H9 (cell line): ENCODE measurements at regions not wholly inside any gene's neighbourhood (a gene's known extent, or its start where the extent isn't known, plus 50 kb on each side); places are given as distances from the start of the nearest gene placed in this dataset.

ENCODE experiments used
- DNase-seq: peaks from one replicate; pipeline ENCODE4 v3.0.0-alpha.2; 2017
- H2AFZ ChIP-seq: one replicate; pipeline ENCODE4 v1.6.1; 2013; ENCODE audit warnings: mild to moderate bottlenecking, low read length, control low read depth, moderate library complexity
- H2AK5ac ChIP-seq: 2 replicates; pipeline ENCODE4 v1.6.1; 2013; ENCODE audit warnings: low read length, control low read depth, mixed read lengths; ENCODE audit not compliant: insufficient read length
- H2BK120ac ChIP-seq: one replicate; pipeline ENCODE4 v1.6.1; 2013; ENCODE audit warnings: low read depth, mild to moderate bottlenecking, low read length, control low read depth, inconsistent platforms; ENCODE audit not compliant: poor library complexity, severe bottlenecking
- H2BK12ac ChIP-seq: 2 replicates; pipeline ENCODE4 v1.6.1; 2013; ENCODE audit warnings: low read length, control low read depth, mixed read lengths, low read depth; ENCODE audit not compliant: insufficient read length
- H2BK15ac ChIP-seq: 2 replicates; pipeline ENCODE4 v1.6.1; 2013; ENCODE audit warnings: low read depth, low read length, control low read depth
- H2BK20ac ChIP-seq: one replicate; pipeline ENCODE4 v1.6.1; 2013; ENCODE audit warnings: low read depth, mild to moderate bottlenecking, low read length, control low read depth, inconsistent platforms; ENCODE audit not compliant: poor library complexity, severe bottlenecking
- H2BK5ac ChIP-seq: 2 replicates; pipeline ENCODE4 v1.6.1; 2013; ENCODE audit warnings: low read length, control low read depth, mixed read lengths; ENCODE audit not compliant: insufficient read length
- H3K14ac ChIP-seq: 2 replicates; pipeline ENCODE4 v1.6.1; 2013; ENCODE audit warnings: low read length, control low read depth; ENCODE audit not compliant: insufficient read depth
- H3K18ac ChIP-seq: 2 replicates; pipeline ENCODE4 v1.6.1; 2013; ENCODE audit warnings: low read depth, mild to moderate bottlenecking, mixed read lengths, low read length, control low read depth; ENCODE audit not compliant: insufficient read length
- H3K23ac ChIP-seq: 2 replicates; pipeline ENCODE4 v1.6.1; 2013; ENCODE audit warnings: low read length, control low read depth, mixed read lengths, low read depth; ENCODE audit not compliant: insufficient read length
- H3K23me2 ChIP-seq: 2 replicates; pipeline ENCODE4 v1.6.1; 2013; ENCODE audit warnings: low read depth, mild to moderate bottlenecking, mixed read lengths, low read length, control low read depth; ENCODE audit not compliant: insufficient read length, poor library complexity, severe bottlenecking
- H3K27ac ChIP-seq: 2 replicates; pipeline ENCODE4 v1.5.1; 2013; ENCODE audit warnings: low read length, control low read depth, mixed read lengths, low read depth; ENCODE audit not compliant: insufficient read length
- H3K27me3 ChIP-seq: 2 replicates; pipeline ENCODE4 v1.6.1; 2013; ENCODE audit warnings: low read length, control low read depth, inconsistent platforms; ENCODE audit not compliant: insufficient read depth
- H3K4ac ChIP-seq: 2 replicates; pipeline ENCODE4 v1.6.1; 2013; ENCODE audit warnings: low read depth, mild to moderate bottlenecking, control low read depth, inconsistent platforms, low read length, moderate library complexity
- H3K4me1 ChIP-seq: 2 replicates; pipeline ENCODE4 v1.6.1; 2013; ENCODE audit warnings: low read length, control low read depth, inconsistent platforms; ENCODE audit not compliant: insufficient read depth
- H3K4me2 ChIP-seq: 2 replicates; pipeline ENCODE4 v1.6.1; 2013; ENCODE audit warnings: low read length, control low read depth, mixed read lengths; ENCODE audit not compliant: insufficient read length, insufficient read depth
- H3K56ac ChIP-seq: 2 replicates; pipeline ENCODE4 v1.6.1; 2013; ENCODE audit warnings: low read depth, mild to moderate bottlenecking, mixed read lengths, low read length, control low read depth; ENCODE audit not compliant: insufficient read length
- H3K79me1 ChIP-seq: 2 replicates; pipeline ENCODE4 v1.6.1; 2013; ENCODE audit warnings: low read depth, mild to moderate bottlenecking, moderate library complexity, low read length, control low read depth, inconsistent platforms; ENCODE audit not compliant: insufficient read depth, poor library complexity, severe bottlenecking
- H3K79me2 ChIP-seq: 2 replicates; pipeline ENCODE4 v1.6.1; 2013; ENCODE audit warnings: low read length, control low read depth, inconsistent platforms; ENCODE audit not compliant: insufficient read depth
- H3K9ac ChIP-seq: 2 replicates; pipeline ENCODE4 v1.6.1; 2013; ENCODE audit warnings: low read length, control low read depth, mixed read lengths; ENCODE audit not compliant: insufficient read length; ENCODE audit errors: extremely low read depth
- H3K9me3 ChIP-seq: one replicate; pipeline ENCODE4 v1.6.1; 2013; ENCODE audit warnings: low read depth, low read length, inconsistent platforms; ENCODE audit not compliant: control insufficient read depth
- H3T11ph ChIP-seq: one replicate; pipeline ENCODE4 v1.6.1; 2013; ENCODE audit warnings: mild to moderate bottlenecking, low read length, control low read depth, inconsistent platforms
- H4K20me1 ChIP-seq: one replicate; pipeline ENCODE4 v1.6.1; 2013; ENCODE audit not compliant: control insufficient read depth, insufficient read length, insufficient read depth
- H4K5ac ChIP-seq: 2 replicates; pipeline ENCODE4 v1.6.1; 2013; ENCODE audit warnings: low read depth, mild to moderate bottlenecking, mixed read lengths, low read length, control low read depth; ENCODE audit not compliant: insufficient read length
- H4K8ac ChIP-seq: replicated peaks from 2 replicates; pipeline ENCODE4 v1.6.1; 2013; ENCODE audit warnings: low read length, control low read depth, mixed read lengths, low read depth; ENCODE audit not compliant: insufficient read length
- H4K91ac ChIP-seq: 2 replicates; pipeline ENCODE4 v1.6.1; 2013; ENCODE audit warnings: low read depth, mild to moderate bottlenecking, moderate library complexity, mixed read lengths, low read length, control low read depth; ENCODE audit not compliant: insufficient read length
- H3K27ac Mint-ChIP-seq, 3 experiments: 2 replicates in 2 of 3; 3 replicates in 1 of 3; pipeline ENCODE4 v1.8.0; 2020 to 2021; ENCODE audit warnings: mixed read lengths in 3 of 3, mild to moderate bottlenecking in 1 of 3, moderate library complexity in 1 of 3
- H3K27me3 Mint-ChIP-seq: 2 replicates; pipeline ENCODE4 v1.8.0; 2021; ENCODE audit warnings: low read depth, mild to moderate bottlenecking, moderate library complexity, mixed read lengths
- H3K36me3 Mint-ChIP-seq, 3 experiments: 2 replicates in 2 of 3; 3 replicates in 1 of 3; pipeline ENCODE4 v1.8.0; 2020 to 2021; ENCODE audit warnings: low read depth in 3 of 3, mixed read lengths in 3 of 3; ENCODE audit not compliant: insufficient read depth in 1 of 3
- H3K4me1 Mint-ChIP-seq, 2 experiments: 2 replicates each; pipeline ENCODE4 v1.8.0; 2020; ENCODE audit warnings: mixed read lengths in 2 of 2
- H3K4me3 Mint-ChIP-seq, 2 experiments: 2 replicates in 1 of 2; 3 replicates in 1 of 2; pipeline ENCODE4 v1.8.0; 2020 to 2021; ENCODE audit warnings: mild to moderate bottlenecking in 2 of 2, mixed read lengths in 2 of 2, moderate library complexity in 1 of 2
- H3K9me3 Mint-ChIP-seq, 2 experiments: 2 replicates in 1 of 2; 3 replicates in 1 of 2; pipeline ENCODE4 v1.8.0; 2020; ENCODE audit warnings: mild to moderate bottlenecking in 2 of 2, mixed read lengths in 2 of 2, moderate library complexity in 1 of 2
- WGBS: extraction: QIAGEN DNeasy Blood & Tissue Kit; methylation state at CpG from one replicate; pipeline ENCODE4 v1.1.7; 2013; ENCODE audit warnings: missing lambda C conversion rate, low lambda C conversion rate, mixed read lengths; ENCODE audit not compliant: insufficient read length; ENCODE audit errors: extremely low coverage; 5-methylcytosine and 5-hydroxymethylcytosine counted together
- TF ChIP-seq, protein P1 (sequence below): fragments of 200-600 bp; sonication (generic); conservative IDR thresholded peaks from 3 replicates; pipeline ENCODE4 v1.8.0; 2021; ENCODE audit warnings: antibody characterized with exemption, mild to moderate bottlenecking

DNA sequence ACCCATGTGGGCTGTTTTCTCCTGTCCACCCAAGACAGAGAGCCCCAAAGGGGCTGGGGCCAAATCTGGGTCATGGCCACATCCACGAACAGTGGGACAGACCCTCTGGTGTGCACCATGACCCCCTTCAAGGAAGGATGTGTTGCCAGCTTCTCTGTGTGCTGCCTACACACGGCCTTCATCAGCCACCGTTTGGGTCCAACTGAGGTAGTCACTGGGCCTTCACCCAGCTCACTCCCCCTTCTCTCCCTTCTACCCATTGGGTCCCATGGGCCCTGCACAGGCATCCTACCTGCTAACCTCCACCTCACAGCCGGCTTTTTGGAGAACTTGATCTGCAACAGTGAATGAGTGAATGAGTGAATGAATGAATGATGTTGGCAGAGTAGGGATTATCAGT lies 1484.9 kb downstream of the BRD1 start:
- no peaks in the 10 kb centered on the region for H3K79me2 ChIP-seq
- no peak overlapping the region for H2BK20ac ChIP-seq
- H2BK5ac ChIP-seq: no peak overlapping the region
- no peak overlapping the region for H4K5ac ChIP-seq
- DNase-seq: no peak
- H3K23ac ChIP-seq: no peak overlapping the region
- no peaks in the 10 kb centered on the region for H3K79me1 ChIP-seq
- no peak overlapping the region for H2AK5ac ChIP-seq
- H3K18ac ChIP-seq: no peak overlapping the region
- TF ChIP-seq, protein P1, sequence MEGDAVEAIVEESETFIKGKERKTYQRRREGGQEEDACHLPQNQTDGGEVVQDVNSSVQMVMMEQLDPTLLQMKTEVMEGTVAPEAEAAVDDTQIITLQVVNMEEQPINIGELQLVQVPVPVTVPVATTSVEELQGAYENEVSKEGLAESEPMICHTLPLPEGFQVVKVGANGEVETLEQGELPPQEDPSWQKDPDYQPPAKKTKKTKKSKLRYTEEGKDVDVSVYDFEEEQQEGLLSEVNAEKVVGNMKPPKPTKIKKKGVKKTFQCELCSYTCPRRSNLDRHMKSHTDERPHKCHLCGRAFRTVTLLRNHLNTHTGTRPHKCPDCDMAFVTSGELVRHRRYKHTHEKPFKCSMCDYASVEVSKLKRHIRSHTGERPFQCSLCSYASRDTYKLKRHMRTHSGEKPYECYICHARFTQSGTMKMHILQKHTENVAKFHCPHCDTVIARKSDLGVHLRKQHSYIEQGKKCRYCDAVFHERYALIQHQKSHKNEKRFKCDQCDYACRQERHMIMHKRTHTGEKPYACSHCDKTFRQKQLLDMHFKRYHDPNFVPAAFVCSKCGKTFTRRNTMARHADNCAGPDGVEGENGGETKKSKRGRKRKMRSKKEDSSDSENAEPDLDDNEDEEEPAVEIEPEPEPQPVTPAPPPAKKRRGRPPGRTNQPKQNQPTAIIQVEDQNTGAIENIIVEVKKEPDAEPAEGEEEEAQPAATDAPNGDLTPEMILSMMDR: no peak
- no peaks in the 10 kb centered on the region for H4K20me1 ChIP-seq
- no peak overlapping the region for H3K27ac Mint-ChIP-seq
- no peak overlapping the region for H3K56ac ChIP-seq
- peaks cover 2% of the 10 kb centered on the region; the same call in 1 of the 2 replicates for H3K27me3 ChIP-seq
- H2BK120ac ChIP-seq: no peak overlapping the region
- no peaks in the 10 kb centered on the region for H3K9me3 ChIP-seq
- H2BK15ac ChIP-seq: no peak overlapping the region
- H3K27me3 Mint-ChIP-seq: peaks cover 36% of the 10 kb centered on the region
- no peaks in the 10 kb centered on the region; a peak in 1 of 5 replicates for H3K9me3 Mint-ChIP-seq
- no peak overlapping the region for H4K8ac ChIP-seq
- no peak overlapping the region for H3T11ph ChIP-seq
- no peak overlapping the region for H3K4me3 Mint-ChIP-seq
- H2AFZ ChIP-seq: no peak overlapping the region
- H3K4me2 ChIP-seq: no peak overlapping the region
- H3K14ac ChIP-seq: no peak overlapping the region
- no peaks in the 10 kb centered on the region for H3K23me2 ChIP-seq
- no peak overlapping the region for H3K9ac ChIP-seq
- WGBS: no CpG with 5 or more reads among the region's 4 CpGs
- H3K36me3 Mint-ChIP-seq: no peaks in the 10 kb centered on the region
- H3K4me1 ChIP-seq: peaks cover 15% of the 10 kb centered on the region; the same call in 1 of the 2 replicates
- H3K4me1 Mint-ChIP-seq: peaks cover 32 to 35% of the 10 kb centered on the region in 2 experiments
- H2BK12ac ChIP-seq: no peak overlapping the region
- H3K27ac ChIP-seq: no peak overlapping the region
- no peak overlapping the region for H4K91ac ChIP-seq
- H3K4ac ChIP-seq: no peak overlapping the region
